Ammon's horn (tissue), 1 donor: ENCODE measurements at regions not wholly inside any gene's neighbourhood (a gene's known extent, or its start where the extent isn't known, plus 50 kb on each side); places are given as distances from the start of the nearest gene placed in this dataset.

Experiments used
- DNase-seq: peaks from one replicate; pipeline ENCODE4 v3.0.0-alpha.2; 2016; ENCODE audit warnings: low spot score

- DNase-seq, result no peak
These were observed 50.8 kb upstream of the GADL1 start for GRCh38 chr3:30945291-30945690.

GRCh38 chr3:30948426-30948825, 54.0 kb upstream of the GADL1 start:
- DNase-seq, result no peak

- no peak for DNase-seq
These were observed 57.4 kb upstream of the GADL1 start for GRCh38 chr3:30951826-30952225.

- no peak for DNase-seq
These were observed 58.3 kb upstream of the GADL1 start for GRCh38 chr3:30952786-30953185.

- DNase-seq, result no peak
These were observed 60.0 kb upstream of the GADL1 start for GRCh38 chr3:30954426-30954825.

GRCh38 chr3:30962084-30962483, 67.6 kb upstream of the GADL1 start:
- DNase-seq, result no peak

GRCh38 chr3:30962493-30962892, 68.0 kb upstream of the GADL1 start:
- DNase-seq, result no peak

GRCh38 chr3:30963223-30963722, 68.8 kb upstream of the GADL1 start:
- no peak for DNase-seq

GRCh38 chr3:30964612-30965011, 70.2 kb upstream of the GADL1 start:
- no peak for DNase-seq

GRCh38 chr3:30966896-30967295, 72.4 kb upstream of the GADL1 start:
- DNase-seq, result no peak

- no peak for DNase-seq
These were observed 75.7 kb upstream of the GADL1 start for GRCh38 chr3:30970183-30970582.

- no peak for DNase-seq
These were observed 78.0 kb upstream of the GADL1 start for GRCh38 chr3:30972449-30972848.

- no peak for DNase-seq
These were observed 79.6 kb upstream of the GADL1 start for GRCh38 chr3:30974071-30974470.

GRCh38 chr3:30977592-30977991, 83.1 kb upstream of the GADL1 start:
- no peak for DNase-seq

- no peak for DNase-seq
These were observed 86.5 kb upstream of the GADL1 start for GRCh38 chr3:30980993-30981392.

GRCh38 chr3:30982416-30983075, 88.1 kb upstream of the GADL1 start:
- no peak for DNase-seq

- no peak for DNase-seq
These were observed 90.6 kb upstream of the GADL1 start for GRCh38 chr3:30984855-30985749.

GRCh38 chr3:30986551-30986950, 92.1 kb upstream of the GADL1 start:
- no peak for DNase-seq

- DNase-seq, result no peak
These were observed 94.3 kb upstream of the GADL1 start for GRCh38 chr3:30988769-30989168.

GRCh38 chr3:30989276-30990030, 95.0 kb upstream of the GADL1 start:
- no peak for DNase-seq

- DNase-seq, result no peak
These were observed 102.0 kb upstream of the GADL1 start for GRCh38 chr3:30996467-30996866.

- DNase-seq, result no peak
These were observed 108.3 kb upstream of the GADL1 start for GRCh38 chr3:31002730-31003129.
